ENCODE measurements at regions not wholly inside any gene's neighbourhood (a gene's known extent, or its start where the extent isn't known, plus 50 kb on each side); places are given as distances from the start of the nearest gene placed in this dataset.
"Not testable (repeated sequence)": the region's sequence is repeated elsewhere in the genome, so short reads cannot be mapped to it uniquely, and the experiment has no call there.

- Histone ChIP-seq H3K9me3 (ENCODE audit: control insufficient read depth, insufficient read depth, low read length) (no peaks in the 10 kb centered on the region), H3K9ac (ENCODE audit: low read depth, low read length) (no peak overlapping the region), H3K36me3 (ENCODE audit: insufficient read depth, low read length) (no peaks in the 10 kb centered on the region), H3K4me1 (ENCODE audit: insufficient read depth, low read length) (no peaks in the 10 kb centered on the region)
These were observed 85.5 kb downstream of the PMAIP1 start for GRCh38 chr18:59985289-59985688.

- Histone ChIP-seq H3K4me1 (ENCODE audit: insufficient read depth, low read length) (no peaks in the 10 kb centered on the region), H3K9me3 (ENCODE audit: control insufficient read depth, insufficient read depth, low read length) (no peaks in the 10 kb centered on the region), H3K9ac (ENCODE audit: low read depth, low read length) (no peak overlapping the region)
These were observed 83.7 kb downstream of the PMAIP1 start for GRCh38 chr18:59983506-59983905.

GRCh38 chr18:59980188-59980637 lies 80.4 kb downstream of the PMAIP1 start:
- no peaks in the 10 kb centered on the region for H3K4me1 ChIP-seq (ENCODE audit: insufficient read depth, low read length)
- H3K9me3 ChIP-seq (ENCODE audit: control insufficient read depth, insufficient read depth, low read length), result no peaks in the 10 kb centered on the region
- no peaks in the 10 kb centered on the region for H3K36me3 ChIP-seq (ENCODE audit: insufficient read depth, low read length)
- H3K9ac ChIP-seq (ENCODE audit: low read depth, low read length), result no peak overlapping the region

More at GRCh38 chr18:59983506-59983905, 83.7 kb downstream of the PMAIP1 start:
- no peaks in the 10 kb centered on the region for H3K36me3 ChIP-seq (ENCODE audit: insufficient read depth, low read length)

- Histone ChIP-seq H3K9ac (ENCODE audit: low read depth, low read length) (no peak overlapping the region), H3K4me1 (ENCODE audit: insufficient read depth, low read length) (peaks cover 3% of the 10 kb centered on the region; the same call in 1 of the 2 replicates), H3K36me3 (ENCODE audit: insufficient read depth, low read length) (no peaks in the 10 kb centered on the region), H3K9me3 (ENCODE audit: control insufficient read depth, insufficient read depth, low read length) (no peaks in the 10 kb centered on the region)
These were observed 72.2 kb downstream of the PMAIP1 start for GRCh38 chr18:59971871-59972428.

GRCh38 chr18:59971144-59971543 lies 71.3 kb downstream of the PMAIP1 start:
- H3K9me3 ChIP-seq (ENCODE audit: control insufficient read depth, insufficient read depth, low read length), result not testable (repeated sequence)

GRCh38 chr18:59969477-59970028 lies 69.8 kb downstream of the PMAIP1 start:
- not testable (repeated sequence) for H3K9me3 ChIP-seq (ENCODE audit: control insufficient read depth, insufficient read depth, low read length); H3K4me1 ChIP-seq (ENCODE audit: insufficient read depth, low read length); H3K9ac ChIP-seq (ENCODE audit: low read depth, low read length); H3K36me3 ChIP-seq (ENCODE audit: insufficient read depth, low read length)

More at GRCh38 chr18:59971144-59971543, 71.3 kb downstream of the PMAIP1 start:
- H3K9ac ChIP-seq (ENCODE audit: low read depth, low read length); H3K36me3 ChIP-seq (ENCODE audit: insufficient read depth, low read length); H3K4me1 ChIP-seq (ENCODE audit: insufficient read depth, low read length): not testable (repeated sequence)

GRCh38 chr18:59968583-59968982 lies 68.8 kb downstream of the PMAIP1 start:
- H3K36me3 ChIP-seq (ENCODE audit: insufficient read depth, low read length), result no peaks in the 10 kb centered on the region
- H3K9ac ChIP-seq (ENCODE audit: low read depth, low read length), result no peak overlapping the region
- no peaks in the 10 kb centered on the region for H3K9me3 ChIP-seq (ENCODE audit: control insufficient read depth, insufficient read depth, low read length)
- H3K4me1 ChIP-seq (ENCODE audit: insufficient read depth, low read length), result peaks cover 3% of the 10 kb centered on the region; the same call in 1 of the 2 replicates

GRCh38 chr18:59967878-59968277 lies 68.1 kb downstream of the PMAIP1 start:
- Histone ChIP-seq H3K36me3 (ENCODE audit: insufficient read depth, low read length) (no peaks in the 10 kb centered on the region), H3K9me3 (ENCODE audit: control insufficient read depth, insufficient read depth, low read length) (no peaks in the 10 kb centered on the region)

GRCh38 chr18:59966913-59967312 lies 67.1 kb downstream of the PMAIP1 start:
- H3K9ac ChIP-seq (ENCODE audit: low read depth, low read length), result no peak overlapping the region
- no peaks in the 10 kb centered on the region for H3K9me3 ChIP-seq (ENCODE audit: control insufficient read depth, insufficient read depth, low read length)

More at GRCh38 chr18:59967878-59968277, 68.1 kb downstream of the PMAIP1 start:
- no peak overlapping the region for H3K9ac ChIP-seq (ENCODE audit: low read depth, low read length)
- peaks cover 3% of the 10 kb centered on the region; the same call in 1 of the 2 replicates for H3K4me1 ChIP-seq (ENCODE audit: insufficient read depth, low read length)

GRCh38 chr18:59963229-59963628 lies 63.4 kb downstream of the PMAIP1 start:
- Histone ChIP-seq H3K36me3 (ENCODE audit: insufficient read depth, low read length) (no peaks in the 10 kb centered on the region), H3K9ac (ENCODE audit: low read depth, low read length) (no peak overlapping the region), H3K4me1 (ENCODE audit: insufficient read depth, low read length) (0 out of 2 replicates have a peak, but pooled peaks cover 4% of the 10 kb centered on the region), H3K9me3 (ENCODE audit: control insufficient read depth, insufficient read depth, low read length) (no peaks in the 10 kb centered on the region)

More at GRCh38 chr18:59966913-59967312, 67.1 kb downstream of the PMAIP1 start:
- H3K36me3 ChIP-seq (ENCODE audit: insufficient read depth, low read length), result no peaks in the 10 kb centered on the region
- H3K4me1 ChIP-seq (ENCODE audit: insufficient read depth, low read length), result peaks cover under 1% of the 10 kb centered on the region; the same call in 1 of the 2 replicates

- Histone ChIP-seq H3K4me1 (ENCODE audit: insufficient read depth, low read length) (0 out of 2 replicates have a peak, but pooled peaks cover 4% of the 10 kb centered on the region), H3K9me3 (ENCODE audit: control insufficient read depth, insufficient read depth, low read length) (no peaks in the 10 kb centered on the region), H3K9ac (ENCODE audit: low read depth, low read length) (no peak overlapping the region), H3K36me3 (ENCODE audit: insufficient read depth, low read length) (no peaks in the 10 kb centered on the region)
These were observed 61.3 kb downstream of the PMAIP1 start for GRCh38 chr18:59961070-59961469.

- Histone ChIP-seq H3K9me3 (ENCODE audit: control insufficient read depth, insufficient read depth, low read length) (no peaks in the 10 kb centered on the region), H3K4me1 (ENCODE audit: insufficient read depth, low read length) (0 out of 2 replicates have a peak, but pooled peaks cover 4% of the 10 kb centered on the region), H3K36me3 (ENCODE audit: insufficient read depth, low read length) (no peaks in the 10 kb centered on the region), H3K9ac (ENCODE audit: low read depth, low read length) (no peak overlapping the region)
These were observed 60.5 kb downstream of the PMAIP1 start for GRCh38 chr18:59960272-59960671.

- H3K9ac ChIP-seq (ENCODE audit: low read depth, low read length), result no peak overlapping the region
- no peaks in the 10 kb centered on the region for H3K9me3 ChIP-seq (ENCODE audit: control insufficient read depth, insufficient read depth, low read length)
- H3K4me1 ChIP-seq (ENCODE audit: insufficient read depth, low read length), result 0 out of 2 replicates have a peak, but pooled peaks cover 4% of the 10 kb centered on the region
- no peaks in the 10 kb centered on the region for H3K36me3 ChIP-seq (ENCODE audit: insufficient read depth, low read length)
These were observed 59.8 kb downstream of the PMAIP1 start for GRCh38 chr18:59959606-59960005.

GRCh38 chr18:59959073-59959472 lies 59.3 kb downstream of the PMAIP1 start:
- Histone ChIP-seq H3K9me3 (ENCODE audit: control insufficient read depth, insufficient read depth, low read length) (no peaks in the 10 kb centered on the region), H3K4me1 (ENCODE audit: insufficient read depth, low read length) (0 out of 2 replicates have a peak, but pooled peaks cover 4% of the 10 kb centered on the region), H3K36me3 (ENCODE audit: insufficient read depth, low read length) (no peaks in the 10 kb centered on the region), H3K9ac (ENCODE audit: low read depth, low read length) (no peak overlapping the region)

- H3K4me1 ChIP-seq (ENCODE audit: insufficient read depth, low read length), result 0 out of 2 replicates have a peak, but pooled peaks cover 4% of the 10 kb centered on the region
- no peaks in the 10 kb centered on the region for H3K9me3 ChIP-seq (ENCODE audit: control insufficient read depth, insufficient read depth, low read length)
- no peak overlapping the region for H3K9ac ChIP-seq (ENCODE audit: low read depth, low read length)
- H3K36me3 ChIP-seq (ENCODE audit: insufficient read depth, low read length), result no peaks in the 10 kb centered on the region
These were observed 58.2 kb downstream of the PMAIP1 start for GRCh38 chr18:59957957-59958356.
